ENCODE measurements at regions not wholly inside any gene's neighbourhood (a gene's known extent, or its start where the extent isn't known, plus 50 kb on each side); places are given as distances from the start of the nearest gene placed in this dataset.
A peak's percentile ranks its signal among the peaks of the same experiment; 100 is the strongest.

GRCh38 chr1:224791362-224791941, 138.0 kb upstream of the DNAH14 start:
- no peaks in the 10 kb centered on the region for H3K4me1 ChIP-seq (ENCODE audit: control insufficient read depth in 3 of 3, insufficient read depth in 2 of 3, low read depth in 1 of 3, low read length in 2 of 3)
- no peaks in the 10 kb centered on the region for H3K36me3 ChIP-seq (ENCODE audit: control insufficient read depth in 3 of 3, insufficient read depth in 2 of 3, low read depth in 1 of 3, low read length in 3 of 3)
- WGBS, 3 donors: 82 to 85% (median 84%) methylated on average over 4 of the region's 4 CpGs
- H3K27me3 ChIP-seq (ENCODE audit: control insufficient read depth in 3 of 3, insufficient read depth in 3 of 3, low read length in 3 of 3): no peaks in the 10 kb centered on the region
- DNase-seq (no peak), FAIRE-seq (no peak)
- H3K9me3 ChIP-seq (ENCODE audit: control insufficient read depth in 2 of 2, insufficient read depth in 1 of 2, low read depth in 1 of 2, low read length in 1 of 2): no peaks in the 10 kb centered on the region
- no peak overlapping the region for H3K4me3 ChIP-seq (ENCODE audit: low read depth in 1 of 3, low read length in 3 of 3)
- no peak overlapping the region for H3K27ac ChIP-seq (ENCODE audit: low read depth in 1 of 3, low read length in 2 of 3)

DNA sequence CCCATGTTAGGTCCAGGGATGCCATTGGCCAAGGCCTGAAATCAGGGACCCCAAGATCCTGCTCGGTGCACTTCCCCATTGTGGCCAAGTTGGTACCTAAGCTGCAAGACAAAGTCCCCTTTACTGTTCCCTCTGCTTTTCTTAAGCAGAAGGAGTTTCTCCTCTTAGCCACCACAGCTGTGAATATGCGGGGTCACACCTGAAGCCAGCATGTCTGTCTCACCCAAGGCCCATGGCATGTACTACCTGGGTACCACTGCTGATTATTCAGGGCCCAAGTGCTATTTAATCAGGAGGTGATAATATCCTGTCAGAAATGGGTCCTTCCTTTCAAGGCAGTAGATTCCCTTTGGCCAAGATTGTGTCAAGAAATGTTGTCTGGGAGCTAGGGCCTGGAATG, 133.9 kb upstream of the DNAH14 start:
- WGBS, 3 donors: 45 to 72% (median 70%) methylated on average over 2 of the region's 2 CpGs
- Histone ChIP-seq H3K9me3 (ENCODE audit: control insufficient read depth in 2 of 2, insufficient read depth in 1 of 2, low read depth in 1 of 2, low read length in 1 of 2) (no peaks in the 10 kb centered on the region), H3K36me3 (ENCODE audit: control insufficient read depth in 3 of 3, insufficient read depth in 2 of 3, low read depth in 1 of 3, low read length in 3 of 3) (no peaks in the 10 kb centered on the region), H3K4me3 (ENCODE audit: low read depth in 1 of 3, low read length in 3 of 3) (no peak overlapping the region), H3K27me3 (ENCODE audit: control insufficient read depth in 3 of 3, insufficient read depth in 3 of 3, low read length in 3 of 3) (no peaks in the 10 kb centered on the region), H3K27ac (ENCODE audit: low read depth in 1 of 3, low read length in 2 of 3) (no peak overlapping the region), H3K4me1 (ENCODE audit: control insufficient read depth in 3 of 3, insufficient read depth in 2 of 3, low read depth in 1 of 3, low read length in 2 of 3) (no peaks in the 10 kb centered on the region)
- FAIRE-seq (no peak), DNase-seq (no peak)

DNA sequence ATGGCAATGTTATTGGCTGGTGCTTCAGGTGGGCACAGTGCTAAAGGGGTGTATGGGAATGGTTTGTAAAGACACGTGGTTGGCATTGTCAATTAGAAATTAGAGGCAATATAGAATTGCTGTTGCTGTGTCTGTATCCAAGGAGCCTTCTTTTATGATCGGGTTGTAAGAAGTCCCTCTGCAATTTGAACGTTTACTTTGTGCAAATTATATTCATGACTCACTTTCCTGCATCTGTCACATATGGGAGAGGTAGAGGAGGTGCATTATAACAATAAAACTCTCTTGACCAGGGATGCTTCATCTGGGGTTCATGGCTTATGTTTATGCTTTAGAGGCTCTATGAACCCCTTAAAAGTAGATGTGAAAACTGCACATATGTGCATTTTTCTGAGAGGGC, 130.4 kb upstream of the DNAH14 start:
- H3K9me3 ChIP-seq (ENCODE audit: control insufficient read depth in 2 of 2, insufficient read depth in 1 of 2, low read depth in 1 of 2, low read length in 1 of 2): no peaks in the 10 kb centered on the region
- H3K27ac ChIP-seq (ENCODE audit: low read depth in 1 of 3, low read length in 2 of 3): no peak overlapping the region
- H3K4me3 ChIP-seq (ENCODE audit: low read depth in 1 of 3, low read length in 3 of 3): no peak overlapping the region
- no peaks in the 10 kb centered on the region for H3K36me3 ChIP-seq (ENCODE audit: control insufficient read depth in 3 of 3, insufficient read depth in 2 of 3, low read depth in 1 of 3, low read length in 3 of 3)
- 11 to 53% (median 28%) methylated on average over 3 of the region's 3 CpGs for WGBS, 3 donors
- peak in 1 of 2 donors; percentile 13 for DNase-seq
- H3K4me1 ChIP-seq (ENCODE audit: control insufficient read depth in 3 of 3, insufficient read depth in 2 of 3, low read depth in 1 of 3, low read length in 2 of 3): no peaks in the 10 kb centered on the region
- FAIRE-seq: no peak
- H3K27me3 ChIP-seq (ENCODE audit: control insufficient read depth in 3 of 3, insufficient read depth in 3 of 3, low read length in 3 of 3): no peaks in the 10 kb centered on the region

DNA sequence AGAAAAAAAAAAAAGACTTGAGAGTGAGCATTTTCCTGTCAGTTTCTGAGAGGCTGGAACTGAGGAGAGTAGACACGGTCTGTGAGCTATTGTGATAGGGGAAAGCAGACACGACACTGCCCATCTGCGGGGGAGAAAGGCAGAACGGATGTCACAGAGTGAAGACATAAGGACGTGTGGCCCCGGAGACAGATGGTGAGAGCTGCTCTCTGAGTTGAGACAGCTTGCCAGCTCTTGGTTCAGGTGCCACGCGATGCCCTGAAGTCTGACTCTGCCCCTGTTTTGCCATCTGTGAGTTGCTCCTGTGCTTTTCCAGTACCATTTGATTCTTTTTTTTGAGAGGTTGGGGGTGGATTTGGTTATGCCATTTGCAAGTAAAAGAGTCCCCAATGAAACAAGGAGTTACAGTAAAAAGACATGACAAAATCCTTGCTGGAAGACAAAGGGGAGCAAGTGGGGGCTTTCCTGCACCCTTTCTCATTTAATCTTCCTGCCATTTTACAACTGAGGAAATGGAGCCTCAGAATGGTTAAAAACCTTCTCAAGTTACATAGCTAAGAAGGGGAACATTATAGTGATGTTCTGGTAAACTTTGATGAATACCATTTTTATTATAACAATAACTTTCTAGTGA, 128.9 kb upstream of the DNAH14 start:
- no peaks in the 10 kb centered on the region for H3K9me3 ChIP-seq (ENCODE audit: control insufficient read depth in 2 of 2, insufficient read depth in 1 of 2, low read depth in 1 of 2, low read length in 1 of 2)
- H3K27ac ChIP-seq (ENCODE audit: low read depth in 1 of 3, low read length in 2 of 3): no peak overlapping the region
- H3K36me3 ChIP-seq (ENCODE audit: control insufficient read depth in 3 of 3, insufficient read depth in 2 of 3, low read depth in 1 of 3, low read length in 3 of 3): no peaks in the 10 kb centered on the region
- no peak for DNase-seq
- no peak for FAIRE-seq
- no peaks in the 10 kb centered on the region for H3K27me3 ChIP-seq (ENCODE audit: control insufficient read depth in 3 of 3, insufficient read depth in 3 of 3, low read length in 3 of 3)
- no peak overlapping the region for H3K4me3 ChIP-seq (ENCODE audit: low read depth in 1 of 3, low read length in 3 of 3)
- H3K4me1 ChIP-seq (ENCODE audit: control insufficient read depth in 3 of 3, insufficient read depth in 2 of 3, low read depth in 1 of 3, low read length in 2 of 3): no peaks in the 10 kb centered on the region
- WGBS, 3 donors: 65 to 75% (median 73%) methylated on average over 8 of the region's 8 CpGs

GRCh38 chr1:224801844-224802490, 127.5 kb upstream of the DNAH14 start:
- DNase-seq (no peak), FAIRE-seq (no peak)
- H3K4me3 ChIP-seq (ENCODE audit: low read depth in 1 of 3, low read length in 3 of 3): no peak overlapping the region
- WGBS, 3 donors: 57 to 71% (median 69%) methylated on average over 2 of the region's 2 CpGs
- no peak overlapping the region for H3K27ac ChIP-seq (ENCODE audit: low read depth in 1 of 3, low read length in 2 of 3)
- H3K4me1 ChIP-seq (ENCODE audit: control insufficient read depth in 3 of 3, insufficient read depth in 2 of 3, low read depth in 1 of 3, low read length in 2 of 3): no peaks in the 10 kb centered on the region
- no peaks in the 10 kb centered on the region for H3K36me3 ChIP-seq (ENCODE audit: control insufficient read depth in 3 of 3, insufficient read depth in 2 of 3, low read depth in 1 of 3, low read length in 3 of 3)
- no peaks in the 10 kb centered on the region for H3K9me3 ChIP-seq (ENCODE audit: control insufficient read depth in 2 of 2, insufficient read depth in 1 of 2, low read depth in 1 of 2, low read length in 1 of 2)
- H3K27me3 ChIP-seq (ENCODE audit: control insufficient read depth in 3 of 3, insufficient read depth in 3 of 3, low read length in 3 of 3): no peaks in the 10 kb centered on the region

DNA sequence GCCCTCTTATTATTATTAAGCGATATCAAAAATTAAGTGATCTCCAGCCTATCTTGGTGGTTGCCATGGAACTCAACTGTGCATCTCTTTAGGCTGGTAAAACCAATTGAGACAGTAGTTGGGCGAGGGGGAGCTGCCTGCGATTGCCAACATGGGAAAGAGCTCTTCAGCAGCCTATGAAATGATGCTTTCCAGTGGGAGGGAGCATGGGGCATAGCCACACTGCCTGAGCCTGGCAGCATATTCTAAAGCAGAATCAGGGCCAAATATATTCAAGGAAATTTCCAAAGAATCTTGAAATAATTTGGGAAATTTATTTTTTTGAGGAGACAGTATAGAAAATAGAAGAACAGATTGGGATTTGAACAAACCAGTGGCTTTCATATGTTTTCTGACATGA, 126.9 kb upstream of the DNAH14 start:
- Histone ChIP-seq H3K4me1 (ENCODE audit: control insufficient read depth in 3 of 3, insufficient read depth in 2 of 3, low read depth in 1 of 3, low read length in 2 of 3) (no peaks in the 10 kb centered on the region), H3K36me3 (ENCODE audit: control insufficient read depth in 3 of 3, insufficient read depth in 2 of 3, low read depth in 1 of 3, low read length in 3 of 3) (no peaks in the 10 kb centered on the region), H3K9me3 (ENCODE audit: control insufficient read depth in 2 of 2, insufficient read depth in 1 of 2, low read depth in 1 of 2, low read length in 1 of 2) (no peaks in the 10 kb centered on the region), H3K27ac (ENCODE audit: low read depth in 1 of 3, low read length in 2 of 3) (no peak overlapping the region), H3K4me3 (ENCODE audit: low read depth in 1 of 3, low read length in 3 of 3) (no peak overlapping the region), H3K27me3 (ENCODE audit: control insufficient read depth in 3 of 3, insufficient read depth in 3 of 3, low read length in 3 of 3) (no peaks in the 10 kb centered on the region)
- WGBS, 3 donors: 81 to 90% (median 89%) methylated on average over 3 of the region's 3 CpGs
- DNase-seq (no peak), FAIRE-seq (no peak)

DNA sequence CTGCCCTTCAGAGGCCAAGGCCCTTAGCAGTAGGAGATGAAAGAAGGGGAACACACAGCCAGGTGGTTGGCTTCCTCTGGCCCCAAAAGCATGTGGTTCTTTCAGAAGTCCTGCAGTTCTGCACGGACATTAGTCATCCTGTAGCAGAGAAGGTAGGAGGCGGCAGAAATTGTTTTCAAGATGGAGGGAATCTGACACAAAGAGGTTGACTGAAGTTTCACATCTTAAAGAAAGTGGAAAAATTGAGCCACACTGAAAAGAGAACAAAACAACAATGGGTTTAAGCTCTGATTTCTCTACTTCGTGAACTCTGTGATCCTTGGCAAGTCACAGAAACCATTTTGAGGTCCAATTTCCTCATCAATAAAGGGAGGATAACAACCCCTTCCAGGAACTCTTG, 125.3 kb upstream of the DNAH14 start:
- no peak for FAIRE-seq
- Histone ChIP-seq H3K9me3 (ENCODE audit: control insufficient read depth in 2 of 2, insufficient read depth in 1 of 2, low read depth in 1 of 2, low read length in 1 of 2) (no peaks in the 10 kb centered on the region), H3K36me3 (ENCODE audit: control insufficient read depth in 3 of 3, insufficient read depth in 2 of 3, low read depth in 1 of 3, low read length in 3 of 3) (no peaks in the 10 kb centered on the region), H3K27me3 (ENCODE audit: control insufficient read depth in 3 of 3, insufficient read depth in 3 of 3, low read length in 3 of 3) (no peaks in the 10 kb centered on the region), H3K27ac (ENCODE audit: low read depth in 1 of 3, low read length in 2 of 3) (no peak overlapping the region), H3K4me3 (ENCODE audit: low read depth in 1 of 3, low read length in 3 of 3) (no peak overlapping the region), H3K4me1 (ENCODE audit: control insufficient read depth in 3 of 3, insufficient read depth in 2 of 3, low read depth in 1 of 3, low read length in 2 of 3) (no peaks in the 10 kb centered on the region)
- WGBS, 3 donors: 64 to 74% (median 73%) methylated on average over 3 of the region's 3 CpGs
- no peak for DNase-seq

GRCh38 chr1:224805889-224806288, 123.6 kb upstream of the DNAH14 start:
- no peak overlapping the region for H3K27ac ChIP-seq (ENCODE audit: low read depth in 1 of 3, low read length in 2 of 3)
- peaks cover 0 to 3% (median 0%) of the 10 kb centered on the region in 3 donors for H3K27me3 ChIP-seq (ENCODE audit: control insufficient read depth in 3 of 3, insufficient read depth in 3 of 3, low read length in 3 of 3)
- no peak overlapping the region for H3K4me3 ChIP-seq (ENCODE audit: low read depth in 1 of 3, low read length in 3 of 3)
- WGBS, 3 donors: 69 to 84% (median 82%) methylated on average over 2 of the region's 2 CpGs
- FAIRE-seq (no peak), DNase-seq (no peak)
- no peaks in the 10 kb centered on the region for H3K9me3 ChIP-seq (ENCODE audit: control insufficient read depth in 2 of 2, insufficient read depth in 1 of 2, low read depth in 1 of 2, low read length in 1 of 2)
- no peaks in the 10 kb centered on the region for H3K4me1 ChIP-seq (ENCODE audit: control insufficient read depth in 3 of 3, insufficient read depth in 2 of 3, low read depth in 1 of 3, low read length in 2 of 3)
- no peaks in the 10 kb centered on the region for H3K36me3 ChIP-seq (ENCODE audit: control insufficient read depth in 3 of 3, insufficient read depth in 2 of 3, low read depth in 1 of 3, low read length in 3 of 3)

Data from small intestine (tissue), 7 donors.